ENCODE measurements at regions not wholly inside any gene's neighbourhood (a gene's known extent, or its start where the extent isn't known, plus 50 kb on each side); places are given as distances from the start of the nearest gene placed in this dataset.

- DNase-seq (ENCODE audit: low read depth) = no peak
These were observed 90.0 kb upstream of the IGFBP3 start for GRCh38 chr7:46011059-46011458.

DNA sequence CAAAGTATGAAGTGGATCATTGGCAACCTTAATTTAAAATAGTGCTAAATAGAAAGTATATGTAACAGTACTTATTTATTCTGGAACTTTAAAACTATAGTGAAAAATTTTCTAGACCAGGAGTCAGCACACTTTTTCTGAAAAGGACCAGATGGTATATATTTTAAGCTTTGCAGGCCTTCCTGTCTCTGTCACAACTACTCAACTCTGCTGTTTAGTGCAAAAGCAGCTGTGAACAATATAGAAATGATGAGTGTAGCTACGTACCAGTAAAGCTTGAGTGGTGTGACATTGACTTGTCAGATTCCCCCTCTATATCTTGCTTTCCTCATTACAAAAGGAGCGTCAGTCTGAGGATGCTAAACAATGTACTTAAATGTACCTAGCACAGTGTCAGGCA lies 88.1 kb upstream of the IGFBP3 start:
- DNase-seq (ENCODE audit: low read depth) = no peak

DNA sequence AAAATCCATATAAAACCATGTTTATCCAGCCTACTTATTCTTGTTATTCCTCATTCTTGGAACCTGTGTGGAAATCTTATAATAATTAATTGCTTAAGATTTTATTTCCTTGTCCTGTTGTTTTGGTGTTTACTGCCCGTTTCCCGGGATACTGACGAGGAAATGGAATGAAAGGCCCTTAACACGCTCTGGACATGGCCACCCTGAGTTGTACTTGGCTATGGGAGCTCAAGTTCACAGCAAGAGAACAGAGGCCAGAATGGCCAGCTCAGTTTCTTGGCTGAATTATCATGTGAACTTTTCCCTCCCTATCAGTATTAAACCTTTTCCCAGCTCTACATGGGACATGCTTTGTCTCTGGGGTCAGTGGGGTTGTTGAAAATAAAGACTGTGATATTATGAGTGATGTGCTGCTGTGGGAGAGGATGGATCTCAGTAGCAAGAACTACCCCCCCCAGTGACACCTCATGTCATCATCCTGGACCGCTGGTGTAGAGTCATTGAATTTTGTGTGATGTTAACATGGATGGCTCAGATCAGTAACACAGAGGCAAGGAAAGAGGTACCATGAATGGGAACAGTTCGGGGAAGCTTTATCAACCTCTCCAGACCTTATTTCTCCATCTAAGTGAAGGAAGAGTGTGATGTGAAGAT lies 87.0 kb upstream of the IGFBP3 start:
- no peak for DNase-seq (ENCODE audit: low read depth)

DNA sequence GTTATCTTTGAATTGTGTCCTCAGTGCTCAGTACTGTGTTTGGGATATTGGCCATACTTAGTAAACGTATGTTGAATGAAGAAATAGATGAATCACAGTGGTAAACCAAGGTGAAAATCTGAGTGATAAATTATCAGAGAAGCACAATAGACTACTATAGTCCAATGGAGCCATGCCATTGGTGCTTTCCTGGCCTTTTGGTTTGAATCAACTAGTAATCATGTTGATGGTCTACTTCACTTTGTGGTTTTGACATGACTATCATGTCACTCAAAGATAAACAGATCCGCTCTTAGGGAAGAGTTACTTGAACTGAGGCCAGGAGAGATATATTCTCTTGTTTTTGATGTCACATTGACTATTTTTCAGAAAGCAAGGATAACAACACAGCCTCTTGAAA lies 86.1 kb upstream of the IGFBP3 start:
- no peak for DNase-seq (ENCODE audit: low read depth)

- DNase-seq (ENCODE audit: low read depth) = no peak
These were observed 85.7 kb upstream of the IGFBP3 start for GRCh38 chr7:46006723-46007122.

- no peak for DNase-seq (ENCODE audit: low read depth)
These were observed 85.1 kb upstream of the IGFBP3 start for GRCh38 chr7:46006212-46006611.

- no peak for DNase-seq (ENCODE audit: low read depth)
These were observed 83.9 kb upstream of the IGFBP3 start for GRCh38 chr7:46004965-46005364.

- DNase-seq (ENCODE audit: low read depth) = no peak
These were observed 83.1 kb upstream of the IGFBP3 start for GRCh38 chr7:46003896-46004875.

GRCh38 chr7:46003161-46003560 lies 82.1 kb upstream of the IGFBP3 start:
- DNase-seq (ENCODE audit: low read depth) = no peak

DNA sequence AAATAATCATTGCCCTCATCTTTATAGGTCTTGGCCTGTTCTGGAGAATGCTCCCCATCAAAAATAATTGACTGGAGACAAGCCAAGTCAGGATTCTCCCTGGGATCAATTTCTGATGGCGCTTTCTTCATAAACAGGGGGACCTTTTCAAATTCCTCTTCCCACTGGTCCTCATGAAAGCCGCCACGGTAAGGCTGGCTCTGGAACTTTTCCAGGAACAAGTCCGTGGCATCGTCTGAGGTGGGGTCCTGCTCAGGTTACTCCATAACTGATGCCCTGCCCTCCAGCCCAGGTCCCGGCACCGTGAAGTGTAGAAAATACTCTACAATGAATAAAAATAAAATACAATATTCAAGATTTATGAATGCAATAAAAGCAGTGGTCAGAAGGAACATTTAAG lies 79.4 kb upstream of the IGFBP3 start:
- DNase-seq (ENCODE audit: low read depth) = no peak

DNA sequence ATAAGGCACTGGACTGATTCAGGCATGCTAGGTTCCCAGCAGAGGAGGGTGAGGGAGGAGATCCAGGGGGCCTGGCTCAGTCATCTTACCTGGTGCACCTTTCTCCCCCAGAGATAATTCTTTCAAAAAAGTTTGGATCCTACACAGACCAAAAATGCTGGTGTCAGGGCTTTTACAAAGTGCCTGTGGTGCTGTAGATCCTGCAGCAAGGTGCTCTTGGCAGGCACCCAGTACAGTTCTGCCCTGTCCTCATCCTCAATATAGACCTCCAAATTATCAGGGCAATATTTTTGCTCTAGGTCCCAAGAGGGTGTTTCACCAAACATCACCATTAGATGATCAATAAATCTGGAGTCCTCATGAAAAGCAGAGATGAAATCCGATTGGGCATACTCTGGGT lies 78.5 kb upstream of the IGFBP3 start:
- DNase-seq (ENCODE audit: low read depth) = no peak

DNA sequence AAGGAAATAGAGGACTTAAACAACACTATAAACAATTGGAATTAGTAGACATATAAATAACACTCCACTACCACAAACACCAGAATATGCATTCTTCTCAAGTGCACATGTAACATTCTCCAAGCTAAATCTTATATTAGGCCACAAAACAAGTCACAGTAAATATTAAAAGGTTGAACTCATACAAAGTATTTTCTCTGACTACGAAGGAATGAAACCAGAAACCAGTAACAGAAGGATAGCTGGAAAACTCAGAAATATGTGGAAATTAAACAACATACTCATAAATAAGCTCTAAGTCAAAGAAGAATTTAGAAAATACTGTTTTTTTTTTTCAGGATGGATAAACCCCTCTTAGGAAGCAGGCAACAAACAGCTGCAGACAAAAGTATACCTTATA lies 77.4 kb upstream of the IGFBP3 start:
- no peak for DNase-seq (ENCODE audit: low read depth)

- no peak for DNase-seq (ENCODE audit: low read depth)
These were observed 72.5 kb upstream of the IGFBP3 start for GRCh38 chr7:45993621-45994020.

DNA sequence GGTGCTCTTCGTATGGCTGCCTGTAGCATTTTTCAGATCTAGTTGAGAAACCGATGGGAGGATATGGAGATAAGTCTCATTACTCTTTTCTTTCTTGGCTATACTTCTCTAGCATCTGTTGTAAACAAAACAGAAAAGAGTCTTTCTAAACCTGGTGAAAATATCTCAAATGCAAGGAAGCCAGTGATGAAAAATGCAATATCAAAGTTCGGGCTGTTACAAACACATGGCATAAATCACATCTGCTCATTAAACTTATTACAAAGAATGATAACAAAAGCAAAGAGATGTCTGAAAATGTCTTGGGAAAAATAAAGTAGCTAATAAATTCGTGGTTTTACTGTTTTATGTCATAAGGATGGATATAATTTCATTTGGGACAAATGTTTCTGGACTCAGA lies 71.8 kb upstream of the IGFBP3 start:
- DNase-seq (ENCODE audit: low read depth) = no peak

GRCh38 chr7:45990276-45990675 lies 69.2 kb upstream of the IGFBP3 start:
- no peak for DNase-seq (ENCODE audit: low read depth)

- no peak for DNase-seq (ENCODE audit: low read depth)
These were observed 67.5 kb upstream of the IGFBP3 start for GRCh38 chr7:45988405-45989057.

- DNase-seq (ENCODE audit: low read depth) = no peak
These were observed 66.6 kb upstream of the IGFBP3 start for GRCh38 chr7:45987521-45988290.

- DNase-seq (ENCODE audit: low read depth) = no peak
These were observed 65.6 kb upstream of the IGFBP3 start for GRCh38 chr7:45986355-45987298.

DNA sequence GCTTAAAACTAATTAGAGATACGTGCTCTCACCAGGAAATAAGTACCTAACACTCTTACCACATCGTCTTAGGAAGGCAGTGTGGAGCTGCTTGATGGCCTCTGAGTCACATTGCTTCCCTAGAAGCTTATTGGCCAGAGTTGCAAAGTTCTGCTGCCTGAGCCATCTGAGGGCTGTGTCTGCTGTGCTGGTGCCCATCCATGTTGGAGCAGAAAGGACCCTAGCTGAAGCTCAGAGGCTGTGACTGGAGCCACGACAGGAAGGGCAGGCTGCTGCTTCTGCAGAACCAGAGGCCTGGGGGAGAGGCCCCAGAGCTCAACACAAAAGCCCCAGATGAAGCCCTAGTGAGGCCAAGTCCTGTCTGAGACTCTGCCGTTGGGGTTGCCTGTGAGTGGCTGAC lies 64.8 kb upstream of the IGFBP3 start:
- no peak for DNase-seq (ENCODE audit: low read depth)

DNA sequence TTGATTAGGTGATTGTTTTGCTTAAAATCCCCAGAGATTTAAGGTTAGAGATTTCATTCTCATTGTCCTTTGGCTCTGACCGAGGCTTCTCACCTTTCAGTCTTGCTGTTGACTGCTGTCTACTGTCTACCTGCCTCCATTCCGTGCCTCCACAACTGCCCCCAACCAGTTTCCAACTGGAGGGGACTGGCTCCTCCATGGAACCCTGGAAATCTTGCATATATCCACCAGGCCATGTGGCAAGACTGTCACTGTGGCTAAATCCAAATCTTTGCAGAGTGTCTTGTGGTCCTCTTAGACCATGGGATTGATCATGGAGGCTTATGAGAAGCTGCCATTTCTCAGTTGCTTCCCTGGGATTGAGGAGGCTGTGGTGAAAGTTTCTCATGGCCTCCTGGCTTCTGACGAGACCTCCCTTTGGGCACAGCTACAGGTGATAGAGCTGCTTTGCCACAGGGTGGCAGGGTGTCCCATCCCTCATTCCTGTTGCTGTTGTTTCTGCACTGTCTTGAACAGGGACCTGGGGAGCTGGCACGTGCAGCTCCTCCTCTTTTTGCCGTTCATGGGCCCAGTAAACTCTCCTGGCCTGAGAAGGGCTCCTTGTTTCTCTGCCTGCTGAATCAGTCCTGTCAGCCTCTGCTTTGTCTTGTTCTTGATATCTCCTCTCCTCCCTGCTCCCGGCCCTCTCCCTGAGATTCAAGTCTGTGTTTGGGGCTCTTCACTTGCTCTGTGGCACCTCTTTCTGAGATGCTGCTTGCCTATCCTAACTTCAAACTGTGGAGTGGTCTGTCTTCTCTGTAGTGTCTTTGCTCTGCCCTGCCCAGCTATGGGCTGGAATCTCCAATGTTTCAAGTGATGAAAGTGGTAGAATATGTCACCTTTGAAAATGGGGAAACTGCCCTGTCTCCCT lies 63.6 kb upstream of the IGFBP3 start:
- no peak for DNase-seq (ENCODE audit: low read depth)
